ENCODE measurements at regions not wholly inside any gene's neighbourhood (a gene's known extent, or its start where the extent isn't known, plus 50 kb on each side); places are given as distances from the start of the nearest gene placed in this dataset.
A peak's percentile ranks its signal among the peaks of the same experiment; 100 is the strongest.

DNA sequence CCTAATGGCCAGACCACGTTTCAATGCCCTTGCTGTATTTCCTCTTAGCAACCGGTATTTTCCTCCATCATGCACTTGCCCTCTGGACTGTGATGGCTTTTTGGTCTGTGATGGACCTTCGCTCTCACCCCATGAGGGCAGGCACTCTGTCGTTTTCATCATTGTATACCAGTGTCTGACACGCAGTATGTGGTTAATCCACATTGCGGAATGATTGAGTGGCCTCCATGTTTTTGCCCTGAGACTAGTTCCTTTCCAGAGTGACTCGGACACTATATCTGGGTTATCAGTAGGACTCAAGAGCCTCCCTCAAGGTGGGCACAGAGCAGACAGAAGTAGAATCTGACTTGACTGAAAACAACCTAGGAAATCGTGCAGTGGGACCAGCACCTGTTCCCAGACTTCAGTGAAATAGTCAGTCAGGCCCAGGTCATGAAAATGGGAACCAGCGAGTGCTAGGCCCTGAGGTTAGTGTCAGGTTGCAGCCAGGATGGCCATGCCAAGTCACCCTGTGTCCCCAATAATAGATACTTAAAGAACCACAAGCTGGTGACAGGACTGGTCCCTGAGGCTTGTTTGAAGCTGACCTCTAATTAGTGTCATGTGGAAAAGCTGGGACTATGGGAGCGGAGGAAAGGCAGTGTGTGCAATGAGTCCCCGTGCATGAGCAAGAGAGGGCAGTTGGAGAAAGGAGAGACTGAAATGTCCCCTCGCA, 464.7 kb downstream of the INSC start:
- Histone ChIP-seq H3K36me3 (ENCODE audit: control insufficient read depth, insufficient read depth, low read length) (no peaks in the 10 kb centered on the region), H3K27ac (ENCODE audit: low read depth, low read length) (no peak overlapping the region), H3K9me3 (ENCODE audit: control insufficient read depth, insufficient read depth, low read length) (no peaks in the 10 kb centered on the region), H3K27me3 (ENCODE audit: control insufficient read depth, insufficient read depth, low read length) (no peaks in the 10 kb centered on the region), H3K4me3 (ENCODE audit: low read depth, low read length) (no peak overlapping the region), H3K4me1 (ENCODE audit: control insufficient read depth, insufficient read depth, low read length) (no peaks in the 10 kb centered on the region)
- WGBS (ENCODE audit: insufficient coverage), result 88% methylated on average over 10 of the region's 12 CpGs
- no peak for DNase-seq (ENCODE audit: low read depth in 4 of 6, low spot score in 6 of 6)

DNA sequence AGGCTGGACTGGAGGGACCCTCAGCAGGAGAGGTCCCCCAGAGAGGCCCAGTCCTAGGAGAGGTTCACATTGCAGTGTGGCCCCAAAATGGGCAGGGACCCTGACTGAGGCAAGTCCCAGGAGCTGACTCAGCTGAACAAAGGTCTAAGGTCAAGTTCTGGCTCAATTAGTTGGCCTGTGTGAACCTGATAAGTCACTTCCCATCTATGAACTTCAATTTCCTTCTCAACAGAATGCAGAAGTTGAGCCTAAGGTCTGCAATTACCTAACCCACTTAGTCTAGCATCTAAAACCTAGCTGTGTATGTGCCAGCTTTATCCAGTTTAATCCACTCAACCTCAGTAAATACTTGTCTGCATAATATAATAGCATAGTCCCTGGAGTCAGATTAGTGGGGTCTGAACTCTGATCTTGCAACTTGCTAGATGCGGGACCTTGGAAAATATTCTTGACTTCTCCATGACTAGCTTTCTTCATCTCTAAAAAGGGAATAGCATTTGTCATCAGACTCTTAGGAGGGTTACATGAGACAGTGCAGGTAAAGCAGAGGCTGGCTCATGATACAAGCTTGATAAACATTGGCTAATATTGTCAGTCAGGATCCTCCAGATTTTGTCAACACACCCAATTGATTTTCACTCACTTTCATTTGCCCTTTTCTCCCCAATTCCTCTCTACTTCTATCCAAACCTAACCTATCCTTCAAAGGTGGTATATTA, 465.5 kb downstream of the INSC start:
- H3K4me3 ChIP-seq (ENCODE audit: low read depth, low read length), result no peak overlapping the region
- H3K9me3 ChIP-seq (ENCODE audit: control insufficient read depth, insufficient read depth, low read length), result no peaks in the 10 kb centered on the region
- H3K27ac ChIP-seq (ENCODE audit: low read depth, low read length), result no peak overlapping the region
- no peak for DNase-seq (ENCODE audit: low read depth in 4 of 6, low spot score in 6 of 6)
- H3K4me1 ChIP-seq (ENCODE audit: control insufficient read depth, insufficient read depth, low read length), result no peaks in the 10 kb centered on the region
- H3K27me3 ChIP-seq (ENCODE audit: control insufficient read depth, insufficient read depth, low read length), result no peaks in the 10 kb centered on the region
- no peaks in the 10 kb centered on the region for H3K36me3 ChIP-seq (ENCODE audit: control insufficient read depth, insufficient read depth, low read length)
- no CpG with 5 or more reads among the region's 1 CpG for WGBS (ENCODE audit: insufficient coverage)

DNA sequence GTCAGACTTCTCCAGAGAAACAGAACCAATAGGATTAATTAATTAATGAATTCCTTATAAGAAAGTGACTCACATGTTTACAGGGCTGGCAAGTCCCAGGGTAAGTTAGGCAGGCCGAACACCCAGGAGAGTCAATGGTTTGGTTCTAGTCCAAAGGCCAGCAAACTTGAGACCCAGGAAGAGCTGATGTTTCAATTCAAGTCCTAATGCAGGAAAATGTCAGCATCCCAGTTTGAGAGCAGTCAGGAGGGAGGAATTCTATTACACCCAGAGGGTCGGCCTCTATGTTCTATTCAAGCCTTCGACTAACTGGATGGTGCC, 466.0 kb downstream of the INSC start:
- Histone ChIP-seq H3K36me3 (ENCODE audit: control insufficient read depth, insufficient read depth, low read length) (no peaks in the 10 kb centered on the region), H3K9me3 (ENCODE audit: control insufficient read depth, insufficient read depth, low read length) (no peaks in the 10 kb centered on the region), H3K4me1 (ENCODE audit: control insufficient read depth, insufficient read depth, low read length) (no peaks in the 10 kb centered on the region), H3K27ac (ENCODE audit: low read depth, low read length) (no peak overlapping the region), H3K27me3 (ENCODE audit: control insufficient read depth, insufficient read depth, low read length) (no peaks in the 10 kb centered on the region), H3K4me3 (ENCODE audit: low read depth, low read length) (no peak overlapping the region)
- 82% methylated on average over 3 of the region's 3 CpGs for WGBS (ENCODE audit: insufficient coverage)
- no peak for DNase-seq (ENCODE audit: low read depth in 4 of 6, low spot score in 6 of 6)

DNA sequence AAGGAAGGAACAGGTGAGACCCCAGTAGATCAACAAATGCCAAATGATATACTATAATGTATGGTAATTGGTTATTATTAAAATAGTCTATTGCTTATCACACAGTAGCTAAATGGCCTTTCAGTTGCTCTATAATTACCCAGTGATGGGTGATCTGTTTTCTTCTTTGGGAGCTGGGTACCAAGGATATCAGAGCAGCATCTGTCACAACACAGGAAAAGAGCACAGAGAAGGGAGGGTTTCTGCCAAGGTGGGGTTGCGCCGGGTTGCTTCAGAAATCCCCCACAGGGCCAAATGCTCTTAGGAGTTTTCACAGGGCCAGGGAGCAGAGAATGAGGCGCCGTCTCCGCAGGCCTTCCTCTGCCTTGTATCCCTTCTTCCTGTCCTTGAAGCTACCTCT, 469.4 kb downstream of the INSC start:
- no CpG with 5 or more reads among the region's 5 CpGs for WGBS (ENCODE audit: insufficient coverage)
- H3K4me1 ChIP-seq (ENCODE audit: control insufficient read depth, insufficient read depth, low read length), result no peaks in the 10 kb centered on the region
- H3K27ac ChIP-seq (ENCODE audit: low read depth, low read length), result no peak overlapping the region
- H3K4me3 ChIP-seq (ENCODE audit: low read depth, low read length), result no peak overlapping the region
- DNase-seq (ENCODE audit: low read depth in 4 of 6, low spot score in 6 of 6), result no peak
- H3K36me3 ChIP-seq (ENCODE audit: control insufficient read depth, insufficient read depth, low read length), result no peaks in the 10 kb centered on the region
- no peaks in the 10 kb centered on the region for H3K27me3 ChIP-seq (ENCODE audit: control insufficient read depth, insufficient read depth, low read length)
- H3K9me3 ChIP-seq (ENCODE audit: control insufficient read depth, insufficient read depth, low read length), result no peaks in the 10 kb centered on the region

DNA sequence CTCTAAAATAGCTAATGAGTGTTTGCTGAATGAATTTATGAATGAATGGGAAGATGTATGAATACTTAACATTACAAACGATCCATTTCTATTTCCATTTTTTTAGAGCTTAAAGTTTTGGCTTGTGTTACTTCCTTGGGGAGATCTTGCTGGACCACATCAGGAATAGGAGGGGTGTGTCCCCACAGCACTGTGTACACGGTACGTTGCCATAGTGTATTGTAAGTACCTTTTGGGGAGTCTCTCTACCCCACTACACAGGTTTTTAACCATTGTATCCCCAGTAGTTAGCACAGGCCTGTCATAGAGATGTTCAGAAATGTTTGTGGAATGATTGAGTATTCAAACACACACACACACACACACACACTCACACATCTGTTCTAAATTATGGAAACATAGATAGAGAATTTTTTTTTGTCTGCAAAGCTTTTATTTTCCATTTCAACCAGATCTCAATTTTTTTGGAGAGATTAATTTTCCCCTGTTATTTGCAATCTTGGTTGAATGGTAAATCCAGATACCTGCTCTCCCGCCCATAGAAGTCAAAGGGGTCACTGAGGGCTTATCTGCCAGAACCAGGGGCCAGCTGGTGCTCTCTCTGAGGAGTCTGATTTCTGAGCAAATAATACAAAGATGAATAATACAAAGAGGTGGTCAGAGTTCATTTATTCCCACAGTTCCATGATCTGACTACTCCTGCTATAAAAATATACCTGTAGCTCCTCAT, 471.0 kb downstream of the INSC start:
- Histone ChIP-seq H3K27ac (ENCODE audit: low read depth, low read length) (no peak overlapping the region), H3K4me3 (ENCODE audit: low read depth, low read length) (no peak overlapping the region), H3K4me1 (ENCODE audit: control insufficient read depth, insufficient read depth, low read length) (no peaks in the 10 kb centered on the region), H3K36me3 (ENCODE audit: control insufficient read depth, insufficient read depth, low read length) (no peaks in the 10 kb centered on the region), H3K9me3 (ENCODE audit: control insufficient read depth, insufficient read depth, low read length) (no peaks in the 10 kb centered on the region), H3K27me3 (ENCODE audit: control insufficient read depth, insufficient read depth, low read length) (no peaks in the 10 kb centered on the region)
- DNase-seq (ENCODE audit: low read depth in 4 of 6, low spot score in 6 of 6), result no peak
- WGBS (ENCODE audit: insufficient coverage), result no CpG with 5 or more reads among the region's 4 CpGs

DNA sequence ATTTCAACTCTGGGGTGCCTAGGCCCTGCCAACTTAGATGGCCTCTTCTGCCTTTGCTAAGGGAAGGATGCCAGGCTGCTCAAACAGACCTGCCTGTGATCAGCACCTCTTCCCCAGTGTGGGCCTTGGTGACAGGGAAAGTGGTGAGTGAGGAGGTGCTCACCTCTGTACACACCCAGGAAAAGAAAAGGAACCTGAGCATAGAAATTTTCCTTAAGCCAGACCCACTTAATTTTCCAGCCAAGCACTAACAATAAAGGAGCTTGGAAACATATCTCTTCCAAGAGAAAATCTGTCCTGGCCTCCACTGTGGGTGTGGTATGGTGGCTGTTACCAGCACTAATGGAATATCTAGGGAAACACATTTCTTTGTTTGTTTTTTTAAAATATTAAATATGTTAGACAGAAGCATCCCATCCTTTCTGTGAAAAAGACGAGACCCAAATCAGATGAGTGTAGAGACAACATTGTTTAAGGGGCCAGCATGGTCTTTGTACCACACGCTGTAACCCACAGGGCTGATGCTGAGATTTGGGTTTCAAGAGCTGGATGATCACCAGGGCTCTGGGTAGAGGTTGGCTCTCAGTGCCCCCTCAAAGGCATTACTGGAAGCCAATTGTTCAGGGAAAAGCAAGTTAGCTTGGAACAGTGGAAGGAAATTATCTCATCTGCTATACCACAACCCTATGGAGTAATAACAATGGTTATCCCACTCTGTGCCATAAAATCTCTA, 472.2 kb downstream of the INSC start:
- WGBS (ENCODE audit: insufficient coverage), result 100% methylated on average over 1 of the region's 2 CpGs
- Histone ChIP-seq H3K4me3 (ENCODE audit: low read depth, low read length) (no peak overlapping the region), H3K9me3 (ENCODE audit: control insufficient read depth, insufficient read depth, low read length) (no peaks in the 10 kb centered on the region), H3K4me1 (ENCODE audit: control insufficient read depth, insufficient read depth, low read length) (no peaks in the 10 kb centered on the region), H3K27ac (ENCODE audit: low read depth, low read length) (no peak overlapping the region), H3K36me3 (ENCODE audit: control insufficient read depth, insufficient read depth, low read length) (no peaks in the 10 kb centered on the region), H3K27me3 (ENCODE audit: control insufficient read depth, insufficient read depth, low read length) (no peaks in the 10 kb centered on the region)
- no peak for DNase-seq (ENCODE audit: low read depth in 4 of 6, low spot score in 6 of 6)

DNA sequence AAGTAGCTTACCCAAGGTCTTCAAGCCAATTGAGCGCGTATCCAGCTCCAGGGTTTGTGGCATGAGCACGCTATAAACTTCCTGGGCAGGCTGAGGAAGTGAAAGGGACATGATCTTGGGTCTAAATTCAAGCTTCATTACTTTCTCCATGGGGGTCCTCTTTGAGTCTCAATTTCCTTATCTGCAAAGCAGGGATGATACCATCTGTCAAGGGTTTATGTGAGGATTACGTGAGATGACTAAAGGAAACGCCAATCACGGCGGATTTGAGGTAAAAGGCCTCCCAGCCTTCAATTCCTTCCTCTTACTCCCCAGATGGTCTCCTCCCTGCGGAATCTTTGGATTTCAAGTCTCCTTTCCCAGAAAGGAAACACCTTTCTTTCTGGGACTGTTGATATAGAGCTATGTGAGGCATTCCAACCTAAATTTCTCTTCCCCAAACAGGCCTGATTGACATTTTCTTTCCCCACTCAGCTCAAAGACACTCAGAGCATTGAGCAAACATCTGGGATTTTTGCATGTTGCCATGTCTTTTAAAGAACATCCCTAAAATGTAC, 474.4 kb downstream of the INSC start:
- Histone ChIP-seq H3K36me3 (ENCODE audit: control insufficient read depth, insufficient read depth, low read length) (no peaks in the 10 kb centered on the region), H3K27ac (ENCODE audit: low read depth, low read length) (no peak overlapping the region), H3K9me3 (ENCODE audit: control insufficient read depth, insufficient read depth, low read length) (no peaks in the 10 kb centered on the region), H3K4me1 (ENCODE audit: control insufficient read depth, insufficient read depth, low read length) (no peaks in the 10 kb centered on the region), H3K27me3 (ENCODE audit: control insufficient read depth, insufficient read depth, low read length) (no peaks in the 10 kb centered on the region), H3K4me3 (ENCODE audit: low read depth, low read length) (no peak overlapping the region)
- no peak for DNase-seq (ENCODE audit: low read depth in 4 of 6, low spot score in 6 of 6)
- 85% methylated on average over 3 of the region's 8 CpGs for WGBS (ENCODE audit: insufficient coverage)

DNA sequence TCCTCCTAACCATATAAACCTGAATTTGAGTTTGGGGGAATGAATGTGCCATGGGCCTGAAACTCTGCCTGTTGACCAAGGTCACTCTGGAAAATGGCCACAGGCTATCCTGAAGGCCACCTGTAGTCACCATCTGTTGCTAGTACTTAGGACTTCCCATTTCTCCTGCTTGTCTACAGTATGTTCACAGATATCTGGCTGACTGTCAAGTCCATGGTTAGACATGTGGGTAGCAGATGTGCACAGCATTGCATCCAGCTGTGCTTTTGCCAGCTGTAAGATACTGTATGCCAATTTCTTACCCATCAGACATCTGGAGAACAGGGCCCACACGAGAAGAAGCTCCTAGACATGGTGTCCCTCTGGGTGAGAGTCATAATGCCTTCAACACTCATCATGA, 475.4 kb downstream of the INSC start:
- Histone ChIP-seq H3K27me3 (ENCODE audit: control insufficient read depth, insufficient read depth, low read length) (no peaks in the 10 kb centered on the region), H3K4me3 (ENCODE audit: low read depth, low read length) (no peak overlapping the region), H3K4me1 (ENCODE audit: control insufficient read depth, insufficient read depth, low read length) (no peaks in the 10 kb centered on the region), H3K36me3 (ENCODE audit: control insufficient read depth, insufficient read depth, low read length) (no peaks in the 10 kb centered on the region), H3K9me3 (ENCODE audit: control insufficient read depth, insufficient read depth, low read length) (no peaks in the 10 kb centered on the region), H3K27ac (ENCODE audit: low read depth, low read length) (no peak overlapping the region)
- DNase-seq (ENCODE audit: low read depth in 4 of 6, low spot score in 6 of 6), result peak in 1 of 6 donors; percentile 34
- WGBS (ENCODE audit: insufficient coverage), result 83% methylated on average over 1 of the region's 1 CpG

DNA sequence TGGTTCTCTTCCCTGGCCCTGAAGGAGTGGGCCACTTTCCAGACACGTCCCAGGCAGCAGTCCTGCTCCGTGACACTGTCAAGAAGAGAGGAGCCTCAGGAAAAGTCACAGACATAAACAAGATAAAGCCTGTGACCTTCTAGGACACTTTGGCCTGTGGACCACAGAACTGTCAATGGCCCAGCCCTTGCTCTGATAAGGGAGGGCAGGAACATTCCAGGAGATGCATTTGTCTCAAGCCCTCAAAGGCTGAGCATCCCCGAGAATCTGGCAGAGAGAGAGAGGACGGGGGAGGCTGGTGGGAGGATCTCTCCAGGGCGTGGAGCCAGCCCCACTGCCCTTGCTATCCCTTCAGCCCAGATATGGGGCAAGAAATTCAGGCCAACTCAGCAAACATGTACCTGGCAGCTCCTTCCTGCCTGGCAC, 476.4 kb downstream of the INSC start:
- no peaks in the 10 kb centered on the region for H3K27me3 ChIP-seq (ENCODE audit: control insufficient read depth, insufficient read depth, low read length)
- WGBS (ENCODE audit: insufficient coverage), result 56% methylated on average over 4 of the region's 5 CpGs
- DNase-seq (ENCODE audit: low read depth in 4 of 6, low spot score in 6 of 6), result no peak

More for the DNA sequence above, 476.4 kb downstream of the INSC start:
- Histone ChIP-seq H3K9me3 (ENCODE audit: control insufficient read depth, insufficient read depth, low read length) (no peaks in the 10 kb centered on the region), H3K4me3 (ENCODE audit: low read depth, low read length) (no peak overlapping the region), H3K27ac (ENCODE audit: low read depth, low read length) (no peak overlapping the region), H3K36me3 (ENCODE audit: control insufficient read depth, insufficient read depth, low read length) (no peaks in the 10 kb centered on the region), H3K4me1 (ENCODE audit: control insufficient read depth, insufficient read depth, low read length) (no peaks in the 10 kb centered on the region)

Measured in spinal cord (tissue), 9 donors.